GM12878 (cell line): ENCODE measurements at regions not wholly inside any gene's neighbourhood (a gene's known extent, or its start where the extent isn't known, plus 50 kb on each side); places are given as distances from the start of the nearest gene placed in this dataset.

Experiments
- ATAC-seq: fragments of 200-7000 bp; cut with Tn5 transposase; 3 replicates; pipeline ENCODE4 v1.9.1; 2020; ENCODE audit warnings: mild to moderate bottlenecking, moderate library complexity
- BruUV-seq: library from RNA; stranded (reverse); fragments of 400-500 nt; replicated peaks from 2 replicates; lab custom pipeline; 2021; lab: Mats Ljungman, UMichigan
- CTCF ChIA-PET: fragments of 300-600 bp; sonication (Branson Sonifier 250); formaldehyde crosslinking; extraction: SDS; loops from one replicate; lab custom pipeline; 2021; ENCODE audit warnings: inconsistent platforms; lab: Yijun Ruan, JAX
- POLR2A ChIA-PET: fragments of 350-600 bp; formaldehyde crosslinking; extraction: SDS; loops from one replicate; lab custom pipeline; 2021; ENCODE audit warnings: inconsistent platforms; lab: Charles Lee
- RAD21 ChIA-PET: fragments of 300-600 bp; sonication (Branson Sonifier 250); formaldehyde crosslinking; loops from one replicate; lab custom pipeline; 2023; ENCODE audit warnings: antibody characterized with exemption; ENCODE audit not compliant: unreplicated experiment; lab: Charles Lee
- SMC1A ChIA-PET: fragments of 300-600 bp; sonication (Branson Sonifier 250); formaldehyde crosslinking; loops from one replicate; lab custom pipeline; 2023; ENCODE audit not compliant: unreplicated experiment, uncharacterized antibody; lab: Charles Lee
- DNase-seq: peaks from one replicate; pipeline ENCODE4 v3.0.0-alpha.2; 2011; ENCODE audit warnings: low read depth, low spot score
- FAIRE-seq: peaks from 3 replicates; lab custom pipeline; 2011; peaks lifted over from hg19 to GRCh38; lab: Jason Lieb, UNC
- H2AFZ ChIP-seq: 2 replicates; pipeline ENCODE4 v1.6.0; 2011; ENCODE audit warnings: low read depth, low read length, control low read depth; ENCODE audit not compliant: control insufficient read depth
- H3K27ac ChIP-seq: 2 replicates; pipeline ENCODE4 v1.5.1; 2011; ENCODE audit warnings: control low read depth; ENCODE audit not compliant: control insufficient read depth, insufficient read depth
- H3K27me3 ChIP-seq, 2 experiments: replicated peaks in 1 of 2; 2 replicates each; pipeline versions ENCODE4 v1.6.0 to v1.6.1; 2011; ENCODE audit warnings: low read length in 1 of 2; ENCODE audit not compliant: control insufficient read depth in 2 of 2, insufficient read depth in 2 of 2
- H3K36me3 ChIP-seq, 2 experiments: 2 replicates each; pipeline ENCODE4 v1.5.1; 2011; ENCODE audit warnings: low read length in 1 of 2; ENCODE audit not compliant: control insufficient read depth in 2 of 2, insufficient read depth in 2 of 2
- H3K4me1 ChIP-seq: 2 replicates; pipeline ENCODE4 v1.6.1; 2011; ENCODE audit warnings: mild to moderate bottlenecking, low read length, moderate library complexity, mixed read lengths; ENCODE audit not compliant: control insufficient read depth, insufficient read depth
- H3K4me2 ChIP-seq: 2 replicates; pipeline ENCODE4 v1.6.0; 2011; ENCODE audit warnings: control low read depth; ENCODE audit not compliant: control insufficient read depth, insufficient read depth
- H3K4me3 ChIP-seq: fragments of 200-600 bp; sonication (generic); 2 replicates; pipeline ENCODE4 v1.5.1; 2016
- H3K79me2 ChIP-seq: 2 replicates; pipeline ENCODE4 v1.6.0; 2011; ENCODE audit warnings: low read length; ENCODE audit not compliant: control insufficient read depth, insufficient read depth
- H3K9ac ChIP-seq: 2 replicates; pipeline ENCODE4 v1.8.0; 2011; ENCODE audit warnings: low read length, control low read depth, mixed read lengths; ENCODE audit not compliant: control insufficient read depth, insufficient read depth
- H3K9me3 ChIP-seq: replicated peaks from 3 replicates; pipeline ENCODE4 v1.5.1; 2011; ENCODE audit warnings: mild to moderate bottlenecking, low read length; ENCODE audit not compliant: control insufficient read depth, insufficient read depth
- H4K20me1 ChIP-seq: 2 replicates; pipeline ENCODE4 v1.6.0; 2011; ENCODE audit not compliant: control insufficient read depth, insufficient read depth
- BMI1 ChIP-seq: fragments of 450-650 bp; IDR thresholded peaks from 2 replicates; pipeline ENCODE4 v1.6.1; 2016; ENCODE audit warnings: mild to moderate bottlenecking, moderate library complexity, borderline replicate concordance
- CBX3 ChIP-seq: fragments of 200-600 bp; sonication (generic); IDR thresholded peaks from 2 replicates; pipeline ENCODE4 v1.6.1; 2016; ENCODE audit warnings: low read depth, borderline replicate concordance
- KLF5 ChIP-seq: fragments of 450-650 bp; IDR thresholded peaks from 2 replicates; pipeline ENCODE4 v1.6.1; 2014; ENCODE audit warnings: mild to moderate bottlenecking; ENCODE audit not compliant: partially characterized antibody
- MXI1 ChIP-seq: fragments of 150-350 bp; IDR thresholded peaks from 2 replicates; pipeline ENCODE4 v1.6.1; 2011; ENCODE audit warnings: low read depth, mild to moderate bottlenecking, inconsistent platforms, low read length, improper control_type of control experiment
- MYC ChIP-seq: IDR thresholded peaks from 2 replicates; pipeline ENCODE4 v1.6.1; 2011; ENCODE audit warnings: mild to moderate bottlenecking, low read length, moderate library complexity, inconsistent platforms; ENCODE audit not compliant: insufficient read depth, insufficient replicate concordance, insufficient read length, severe bottlenecking
- NFYB ChIP-seq: IDR thresholded peaks from 2 replicates; pipeline ENCODE4 v1.6.1; 2011; ENCODE audit warnings: low read depth, mild to moderate bottlenecking, low read length, improper control_type of control experiment, moderate library complexity; ENCODE audit not compliant: insufficient read depth
- RB1 ChIP-seq: fragments of 450-650 bp; formaldehyde crosslinking; IDR thresholded peaks from 2 replicates; pipeline ENCODE4 v1.6.1; 2017; ENCODE audit warnings: mild to moderate bottlenecking, borderline replicate concordance
- RFX5 ChIP-seq: IDR thresholded peaks from 2 replicates; pipeline ENCODE4 v1.6.1; 2011; ENCODE audit warnings: low read depth, low read length, improper control_type of control experiment
- ZNF24 ChIP-seq: fragments of 450-650 bp; IDR thresholded peaks from 2 replicates; pipeline ENCODE4 v1.6.1; 2017; ENCODE audit warnings: antibody characterized with exemption, mild to moderate bottlenecking
- WGBS: methylation state at CpG from one replicate; pipeline ENCODE4 v1.1.6; 2016; ENCODE audit warnings: low lambda C conversion rate; ENCODE audit not compliant: insufficient replicate concordance, insufficient coverage; ENCODE audit errors: missing lambda C conversion rate; 5-methylcytosine and 5-hydroxymethylcytosine counted together
- in situ Hi-C: fragments of 300-500 bp; cut with MboI; formaldehyde crosslinking; loops from 9 replicates; pipeline ENCODE4 v1.14.3; 2018; ENCODE audit warnings: mixed read lengths
- intact Hi-C: fragments of 100-400 bp; cut with micrococcal nuclease; formaldehyde crosslinking; loops from one replicate; pipeline ENCODE4 v1.14.2; 2022; ENCODE audit not compliant: unreplicated experiment

DNA sequence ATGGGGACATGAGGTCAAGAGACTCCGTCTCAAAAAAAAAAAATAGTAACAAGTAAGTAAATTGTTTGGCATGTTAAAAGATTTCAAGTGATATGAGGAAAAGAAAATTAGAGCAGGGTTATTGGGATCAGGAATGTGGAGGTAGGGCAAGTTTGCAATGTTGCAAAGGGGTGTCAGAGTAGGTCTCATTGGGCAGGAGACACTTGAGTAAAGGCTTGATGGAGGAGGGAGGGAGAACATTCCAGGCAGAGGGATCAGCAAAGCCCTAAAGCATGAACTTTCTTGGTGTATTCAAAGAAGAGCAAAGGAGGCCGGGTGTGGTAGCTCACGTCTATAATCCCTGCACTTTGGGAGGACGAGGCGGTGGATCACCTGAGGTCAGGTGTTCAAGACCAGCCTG lies 87.1 kb upstream of the HAND1 start:
- Histone ChIP-seq H3K4me2 (no peak overlapping the region), H2AFZ (no peak overlapping the region), H3K27me3 (no peaks in the 10 kb centered on the region), H3K4me3 (no peak overlapping the region), H3K9ac (no peak overlapping the region), H3K27ac (no peak overlapping the region), H4K20me1 (no peaks in the 10 kb centered on the region), H3K9me3 (no peaks in the 10 kb centered on the region), H3K36me3 (no peaks in the 10 kb centered on the region), H3K4me1 (peaks cover 4% of the 10 kb centered on the region), H3K79me2 (no peaks in the 10 kb centered on the region)
- SMC1A ChIA-PET: interaction anchor here (3.0 kb wide), 1 partner anchor 11 kb away, joined by 11 read pairs; no protein-coding TSS in a partner anchor
- no TSS peak for BruUV-seq
- no peak for FAIRE-seq
- in situ Hi-C loops: no loop called here
- no peak for ATAC-seq
- whole genome bisulfite sequencing: 88% methylated on average over 5 of the region's 5 CpGs
- RAD21 ChIA-PET: no interaction called here
- CTCF ChIA-PET: no interaction called here
- TF ChIP-seq RFX5: no peak
- TF ChIP-seq MYC: no peak
- TF ChIP-seq CBX3: no peak
- no peak for TF ChIP-seq BMI1
- no peak for TF ChIP-seq NFYB
- no peak for TF ChIP-seq MXI1
- no peak for TF ChIP-seq KLF5
- no peak for TF ChIP-seq RB1
- TF ChIP-seq ZNF24: no peak
- POLR2A ChIA-PET: interaction anchor here (0.7 kb wide), 1 partner anchor 8 kb away, joined by 3 read pairs; no protein-coding TSS in a partner anchor
- DNase-seq: no peak
- intact Hi-C loops: no loop called here
